Neural progenitor cell (in vitro differentiated cells): ENCODE measurements at regions not wholly inside any gene's neighbourhood (a gene's known extent, or its start where the extent isn't known, plus 50 kb on each side); places are given as distances from the start of the nearest gene placed in this dataset.

Experiments used
- DNase-seq: peaks from one replicate; pipeline ENCODE4 v3.0.0-alpha.2; 2016; ENCODE audit warnings: low spot score
- H2AFZ ChIP-seq: fragments of 200-600 bp; sonication (generic); replicated peaks from 2 replicates; pipeline ENCODE4 v1.6.1; 2016; ENCODE audit warnings: antibody characterized with exemption
- H3F3A ChIP-seq: fragments of 200-600 bp; sonication (generic); 2 replicates; pipeline ENCODE4 v1.6.1; 2016; ENCODE audit warnings: antibody characterized with exemption, low read depth
- H3K27ac ChIP-seq: fragments of 200-600 bp; sonication (generic); 2 replicates; pipeline ENCODE4 v1.5.1; 2016; ENCODE audit warnings: mild to moderate bottlenecking
- H3K27me3 ChIP-seq: fragments of 200-600 bp; sonication (generic); 2 replicates; pipeline ENCODE4 v1.6.1; 2016; ENCODE audit warnings: mild to moderate bottlenecking, moderate library complexity
- H3K36me3 ChIP-seq: fragments of 200-600 bp; sonication (generic); 2 replicates; pipeline ENCODE4 v1.5.1; 2016
- H3K4me1 ChIP-seq: fragments of 200-600 bp; sonication (generic); 2 replicates; pipeline ENCODE4 v1.6.1; 2016; ENCODE audit warnings: mixed run types
- H3K4me2 ChIP-seq: fragments of 200-600 bp; sonication (generic); 2 replicates; pipeline ENCODE4 v1.6.1; 2016
- H3K4me3 ChIP-seq: fragments of 200-600 bp; sonication (generic); 2 replicates; pipeline ENCODE4 v1.5.1; 2016
- H3K79me2 ChIP-seq: fragments of 200-600 bp; sonication (generic); 2 replicates; pipeline ENCODE4 v1.6.1; 2016; ENCODE audit warnings: low read depth
- H3K9ac ChIP-seq: fragments of 200-600 bp; sonication (generic); 2 replicates; pipeline ENCODE4 v1.6.1; 2016
- H3K9me3 ChIP-seq: fragments of 200-600 bp; sonication (generic); 2 replicates; pipeline ENCODE4 v1.5.1; 2016; ENCODE audit warnings: low read depth
- H4K20me1 ChIP-seq: fragments of 200-600 bp; sonication (generic); 2 replicates; pipeline ENCODE4 v1.6.1; 2016; ENCODE audit warnings: low read depth
- H3K27ac Mint-ChIP-seq: 3 replicates; pipeline ENCODE4 v1.8.0; 2021; ENCODE audit warnings: mixed read lengths
- H3K27me3 Mint-ChIP-seq: 2 replicates; pipeline ENCODE4 v1.8.0; 2022; ENCODE audit warnings: low read depth, mild to moderate bottlenecking, inconsistent platforms, moderate library complexity, mixed read lengths; ENCODE audit not compliant: insufficient read depth
- H3K36me3 Mint-ChIP-seq: 3 replicates; pipeline ENCODE4 v1.8.0; 2021; ENCODE audit warnings: mixed read lengths
- H3K4me1 Mint-ChIP-seq: 3 replicates; pipeline ENCODE4 v1.8.0; 2021; ENCODE audit warnings: mixed read lengths
- H3K4me3 Mint-ChIP-seq: 3 replicates; pipeline ENCODE4 v1.8.0; 2021; ENCODE audit warnings: mild to moderate bottlenecking, moderate library complexity, mixed read lengths
- H3K9me3 Mint-ChIP-seq: 3 replicates; pipeline ENCODE4 v1.8.0; 2020; ENCODE audit warnings: mixed read lengths
- EZH2 ChIP-seq: fragments of 200-600 bp; sonication (generic); IDR thresholded peaks from 2 replicates; pipeline ENCODE4 v1.6.1; 2017; ENCODE audit warnings: antibody characterized with exemption, mild to moderate bottlenecking, moderate library complexity
- EZH2phosphoT487 ChIP-seq: fragments of 200-600 bp; sonication (generic); IDR thresholded peaks from 2 replicates; pipeline ENCODE4 v1.6.1; 2017; ENCODE audit warnings: antibody characterized with exemption
- TF ChIP-seq, protein P1 (sequence below): fragments of 200-600 bp; sonication (generic); IDR thresholded peaks from 2 replicates; pipeline ENCODE4 v1.5.1; 2017; ENCODE audit warnings: antibody characterized with exemption, mild to moderate bottlenecking

DNA sequence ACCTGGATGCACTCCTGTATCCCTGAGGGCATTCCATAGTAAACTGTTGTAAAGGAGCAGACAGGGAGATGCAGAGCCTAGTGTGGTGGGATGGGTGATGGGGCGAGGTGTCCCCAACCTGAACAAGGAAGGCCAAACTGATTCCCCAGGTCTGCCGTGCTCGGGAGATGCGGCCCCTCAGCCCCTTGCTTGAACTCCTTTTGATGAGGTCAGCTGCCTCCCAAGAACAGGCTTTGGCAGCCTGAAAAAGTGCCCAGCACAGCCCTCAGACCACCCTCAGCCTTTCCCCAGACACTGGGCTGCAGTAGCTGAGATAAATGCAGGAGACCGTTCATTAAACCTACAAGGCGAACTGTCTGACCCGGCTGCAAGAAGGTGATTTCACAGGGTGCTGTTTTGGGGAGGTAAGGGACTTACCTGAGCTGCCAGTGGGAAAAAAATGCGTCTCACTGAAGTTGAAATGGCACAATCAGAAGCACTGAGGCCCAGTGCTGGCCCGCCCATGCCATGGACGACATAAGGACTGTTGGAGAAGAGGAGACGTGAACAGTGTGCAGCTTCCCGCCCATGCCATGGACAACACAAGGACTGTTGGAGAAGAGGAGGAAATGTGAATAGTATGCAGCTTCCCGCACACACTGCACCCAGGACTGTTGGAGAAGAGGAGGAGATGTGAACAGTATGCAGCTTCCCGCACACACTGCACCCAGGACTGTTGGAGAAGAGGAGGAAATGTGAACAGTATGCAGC lies 148.4 kb upstream of the FAM20C start:
- Histone ChIP-seq H2AFZ (no peak overlapping the region), H3K27ac (no peak overlapping the region), H3K79me2 (no peaks in the 10 kb centered on the region), H3F3A (no peaks in the 10 kb centered on the region), H3K9me3 (no peaks in the 10 kb centered on the region), H3K9ac (no peak overlapping the region), H3K4me2 (no peak overlapping the region), H4K20me1 (no peaks in the 10 kb centered on the region), H3K4me1 (no peaks in the 10 kb centered on the region), H3K4me3 (no peak overlapping the region), H3K27me3 (no peaks in the 10 kb centered on the region), H3K36me3 (no peaks in the 10 kb centered on the region)
- TF ChIP-seq, protein P1, sequence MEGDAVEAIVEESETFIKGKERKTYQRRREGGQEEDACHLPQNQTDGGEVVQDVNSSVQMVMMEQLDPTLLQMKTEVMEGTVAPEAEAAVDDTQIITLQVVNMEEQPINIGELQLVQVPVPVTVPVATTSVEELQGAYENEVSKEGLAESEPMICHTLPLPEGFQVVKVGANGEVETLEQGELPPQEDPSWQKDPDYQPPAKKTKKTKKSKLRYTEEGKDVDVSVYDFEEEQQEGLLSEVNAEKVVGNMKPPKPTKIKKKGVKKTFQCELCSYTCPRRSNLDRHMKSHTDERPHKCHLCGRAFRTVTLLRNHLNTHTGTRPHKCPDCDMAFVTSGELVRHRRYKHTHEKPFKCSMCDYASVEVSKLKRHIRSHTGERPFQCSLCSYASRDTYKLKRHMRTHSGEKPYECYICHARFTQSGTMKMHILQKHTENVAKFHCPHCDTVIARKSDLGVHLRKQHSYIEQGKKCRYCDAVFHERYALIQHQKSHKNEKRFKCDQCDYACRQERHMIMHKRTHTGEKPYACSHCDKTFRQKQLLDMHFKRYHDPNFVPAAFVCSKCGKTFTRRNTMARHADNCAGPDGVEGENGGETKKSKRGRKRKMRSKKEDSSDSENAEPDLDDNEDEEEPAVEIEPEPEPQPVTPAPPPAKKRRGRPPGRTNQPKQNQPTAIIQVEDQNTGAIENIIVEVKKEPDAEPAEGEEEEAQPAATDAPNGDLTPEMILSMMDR, result no peak
- TF ChIP-seq EZH2phosphoT487 (no peak), EZH2 (no peak)
- no peak for DNase-seq
- Mint-ChIP-seq H3K27ac (no peak overlapping the region), H3K36me3 (no peaks in the 10 kb centered on the region), H3K27me3 (peaks cover 4% of the 10 kb centered on the region), H3K4me3 (no peak overlapping the region), H3K9me3 (no peaks in the 10 kb centered on the region), H3K4me1 (no peaks in the 10 kb centered on the region)

DNA sequence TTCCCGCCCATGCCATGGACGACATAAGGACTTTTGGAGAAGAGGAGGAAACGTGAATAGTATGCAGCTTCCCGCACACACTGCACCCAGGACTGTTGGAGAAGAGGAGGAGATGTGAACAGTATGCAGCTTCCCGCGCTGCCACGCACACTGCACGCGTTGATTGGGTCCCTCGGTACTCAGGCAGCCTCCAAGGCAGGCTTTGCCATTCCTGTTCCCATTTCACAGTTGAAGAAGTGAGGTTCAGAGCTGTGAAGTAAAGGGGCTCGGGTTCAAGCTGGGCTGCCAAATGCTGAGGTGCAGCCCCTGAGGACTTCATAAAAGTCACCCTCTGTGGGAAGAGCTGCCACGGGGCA lies 147.9 kb upstream of the FAM20C start:
- Histone ChIP-seq H3K9me3 (no peaks in the 10 kb centered on the region), H3K27ac (no peak overlapping the region), H3K27me3 (no peaks in the 10 kb centered on the region), H3K4me1 (no peaks in the 10 kb centered on the region), H3K9ac (no peak overlapping the region), H3K4me2 (no peak overlapping the region), H4K20me1 (no peaks in the 10 kb centered on the region), H3K36me3 (no peaks in the 10 kb centered on the region), H3K4me3 (no peak overlapping the region), H2AFZ (no peak overlapping the region), H3K79me2 (no peaks in the 10 kb centered on the region), H3F3A (no peaks in the 10 kb centered on the region)
- DNase-seq, result no peak
- Mint-ChIP-seq H3K4me3 (no peak overlapping the region), H3K27me3 (peaks cover 4% of the 10 kb centered on the region), H3K36me3 (no peaks in the 10 kb centered on the region), H3K27ac (no peak overlapping the region), H3K9me3 (no peaks in the 10 kb centered on the region), H3K4me1 (no peaks in the 10 kb centered on the region)
- TF ChIP-seq EZH2 (no peak), EZH2phosphoT487 (no peak)
- TF ChIP-seq, protein P1, result no peak

DNA sequence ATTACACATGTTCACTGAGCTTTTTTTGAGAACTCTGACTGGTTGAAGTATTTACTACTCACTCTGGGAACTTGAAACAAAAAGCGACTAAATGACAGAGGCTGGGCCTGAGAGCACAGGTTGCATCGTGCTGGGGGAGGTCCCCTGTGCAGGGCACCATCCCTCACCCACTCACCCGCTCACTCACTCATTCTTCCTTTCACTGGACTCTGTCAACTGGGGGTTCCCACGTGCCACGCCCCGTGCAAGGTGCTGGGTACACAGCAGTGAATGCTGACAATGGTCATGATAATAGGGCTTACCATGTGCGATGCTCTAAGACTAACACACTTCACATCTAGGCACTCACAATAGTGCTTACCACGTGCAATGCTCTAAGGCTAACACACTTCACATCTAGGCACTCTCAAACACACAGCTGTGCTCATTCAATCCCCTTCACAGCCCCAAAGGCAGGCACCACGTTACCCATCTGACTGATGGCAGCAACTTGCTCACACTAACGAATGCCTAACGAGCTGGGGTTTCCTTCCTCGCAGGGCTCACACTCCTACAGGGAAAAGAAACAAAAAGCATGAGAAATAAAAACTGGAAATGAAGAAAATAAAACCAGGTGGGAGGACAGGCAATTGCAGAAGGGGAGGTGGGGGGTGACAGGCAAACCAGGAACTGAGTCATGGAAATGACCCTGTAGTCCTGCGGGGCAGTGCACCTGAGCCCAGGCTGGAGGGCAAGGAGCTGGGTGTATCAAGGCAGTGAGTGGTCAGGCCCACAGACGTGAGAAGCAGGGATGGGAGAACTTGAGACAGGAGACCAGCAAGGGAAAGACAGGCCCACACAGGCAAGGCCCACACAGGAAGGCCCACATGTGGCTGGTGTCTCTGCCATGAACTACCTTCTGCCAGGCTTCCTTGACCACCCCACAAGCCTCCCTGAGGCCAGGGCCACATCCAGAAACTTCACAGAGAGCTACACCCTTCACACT lies 147.0 kb upstream of the FAM20C start:
- TF ChIP-seq EZH2, result no peak
- TF ChIP-seq, protein P1, result no peak
- TF ChIP-seq EZH2phosphoT487, result no peak
- H3K4me1 ChIP-seq, result no peaks in the 10 kb centered on the region
- no peak overlapping the region for H3K27ac ChIP-seq
- no peak overlapping the region for H3K4me3 Mint-ChIP-seq
- no peak overlapping the region for H2AFZ ChIP-seq
- H3K9me3 ChIP-seq, result no peaks in the 10 kb centered on the region
- peaks cover 4% of the 10 kb centered on the region for H3K4me1 Mint-ChIP-seq
- no peak overlapping the region for H3K4me2 ChIP-seq
- no peaks in the 10 kb centered on the region for H3K9me3 Mint-ChIP-seq
- peak overlapping the region; percentile 14 for H3K27ac Mint-ChIP-seq
- H3K9ac ChIP-seq, result no peak overlapping the region
- H3K27me3 ChIP-seq, result no peaks in the 10 kb centered on the region
- DNase-seq, result no peak
- no peaks in the 10 kb centered on the region for H3K36me3 ChIP-seq
- H3K27me3 Mint-ChIP-seq, result peaks cover 4% of the 10 kb centered on the region
- H3K36me3 Mint-ChIP-seq, result no peaks in the 10 kb centered on the region
- H3K4me3 ChIP-seq, result no peak overlapping the region
- H3K79me2 ChIP-seq, result no peaks in the 10 kb centered on the region
- no peaks in the 10 kb centered on the region for H3F3A ChIP-seq
- no peaks in the 10 kb centered on the region for H4K20me1 ChIP-seq
